ENCODE measurements at regions not wholly inside any gene's neighbourhood (a gene's known extent, or its start where the extent isn't known, plus 50 kb on each side); places are given as distances from the start of the nearest gene placed in this dataset.
A peak's percentile ranks its signal among the peaks of the same experiment; 100 is the strongest.

- Histone ChIP-seq H3K4me3 (no peak overlapping the region), H3K9me3 (ENCODE audit: control insufficient read depth in 4 of 4, insufficient read depth in 3 of 4, low read length in 3 of 4) (no peaks in the 10 kb centered on the region), H3K9ac (ENCODE audit: insufficient read depth in 1 of 2, low read length in 2 of 2) (no peak overlapping the region), H3K36me3 (ENCODE audit: control insufficient read depth in 4 of 4, insufficient read depth in 4 of 4, low read length in 4 of 4) (no peaks in the 10 kb centered on the region), H3K27me3 (ENCODE audit: control insufficient read depth in 3 of 3, insufficient read depth in 3 of 3, low read length in 2 of 3) (no peaks in the 10 kb centered on the region), H3K27ac (ENCODE audit: low read depth in 1 of 2, low read length in 1 of 2) (no peak overlapping the region), H3K4me1 (ENCODE audit: control insufficient read depth in 5 of 5, insufficient read depth in 5 of 5, low read length in 5 of 5) (peaks cover 0 to 17% (median 4%) of the 10 kb centered on the region in 5 donors)
- no peak for ATAC-seq (ENCODE audit: insufficient read depth, low FRiP score)
- 95% methylated on average over 6 of the region's 6 CpGs for WGBS, 2 donors
- TF ChIP-seq CTCF (IDR thresholded peaks at IDR 0.05; ENCODE audit: control extremely low read depth, extremely low read depth), result no peak
- no peak for DNase-seq
Observed at GRCh38 chr1:8138673-8139072, 112.6 kb upstream of the ERRFI1 start.

GRCh38 chr1:8137481-8138244 lies 111.6 kb upstream of the ERRFI1 start:
- 48 to 53% methylated on average over 13 of the region's 13 CpGs for WGBS, 2 donors
- Histone ChIP-seq H3K27ac (ENCODE audit: low read depth in 1 of 2, low read length in 1 of 2) (peak overlapping the region in 1 of 2 donors; percentile 52), H3K9me3 (ENCODE audit: control insufficient read depth in 4 of 4, insufficient read depth in 3 of 4, low read length in 3 of 4) (no peaks in the 10 kb centered on the region), H3K27me3 (ENCODE audit: control insufficient read depth in 3 of 3, insufficient read depth in 3 of 3, low read length in 2 of 3) (no peaks in the 10 kb centered on the region), H3K4me3 (no peak overlapping the region), H3K9ac (ENCODE audit: insufficient read depth in 1 of 2, low read length in 2 of 2) (peak overlapping the region in 1 of 2 donors; percentile 3), H3K4me1 (ENCODE audit: control insufficient read depth in 5 of 5, insufficient read depth in 5 of 5, low read length in 5 of 5) (peaks cover 0 to 22% (median 4%) of the 10 kb centered on the region in 5 donors), H3K36me3 (ENCODE audit: control insufficient read depth in 4 of 4, insufficient read depth in 4 of 4, low read length in 4 of 4) (no peaks in the 10 kb centered on the region)
- DNase-seq (peak; percentile 21 to 79 (median 76)), ATAC-seq (ENCODE audit: insufficient read depth, low FRiP score) (peak; percentile 27)
- no peak for TF ChIP-seq CTCF (IDR thresholded peaks at IDR 0.05; ENCODE audit: control extremely low read depth, extremely low read depth)

GRCh38 chr1:8136766-8137165 lies 110.7 kb upstream of the ERRFI1 start:
- no peak overlapping the region for H3K27ac ChIP-seq (ENCODE audit: low read depth in 1 of 2, low read length in 1 of 2)
- 85 to 86% methylated on average over 5 of the region's 5 CpGs for WGBS, 2 donors

More at GRCh38 chr1:8136766-8137165, 110.7 kb upstream of the ERRFI1 start:
- peak in 1 of 3 donors; percentile 16 for DNase-seq
- Histone ChIP-seq H3K9me3 (ENCODE audit: control insufficient read depth in 4 of 4, insufficient read depth in 3 of 4, low read length in 3 of 4) (no peaks in the 10 kb centered on the region), H3K27me3 (ENCODE audit: control insufficient read depth in 3 of 3, insufficient read depth in 3 of 3, low read length in 2 of 3) (no peaks in the 10 kb centered on the region), H3K4me1 (ENCODE audit: control insufficient read depth in 5 of 5, insufficient read depth in 5 of 5, low read length in 5 of 5) (peaks cover 0 to 22% (median 4%) of the 10 kb centered on the region in 5 donors), H3K4me3 (no peak overlapping the region), H3K36me3 (ENCODE audit: control insufficient read depth in 4 of 4, insufficient read depth in 4 of 4, low read length in 4 of 4) (no peaks in the 10 kb centered on the region), H3K9ac (ENCODE audit: insufficient read depth in 1 of 2, low read length in 2 of 2) (no peak overlapping the region)
- no peak for ATAC-seq (ENCODE audit: insufficient read depth, low FRiP score)
- TF ChIP-seq CTCF (IDR thresholded peaks at IDR 0.05; ENCODE audit: control extremely low read depth, extremely low read depth), result no peak
